ENCODE measurements at regions not wholly inside any gene's neighbourhood (a gene's known extent, or its start where the extent isn't known, plus 50 kb on each side); places are given as distances from the start of the nearest gene placed in this dataset.

- no peak for ATAC-seq
- DNase-seq (ENCODE audit: low read depth, low spot score): no peak
- CTCF ChIA-PET: no interaction called here
- POLR2A ChIA-PET: interaction anchor here (0.5 kb wide), 1 partner anchor 30 kb away, joined by 6 read pairs; no protein-coding TSS in a partner anchor
- Histone ChIP-seq H3K27me3 (replicated peaks in 1 of 2; ENCODE audit: control insufficient read depth in 2 of 2, insufficient read depth in 2 of 2, low read length in 1 of 2) (no peaks in the 10 kb centered on the region; a peak in 2 of 4 replicates), H4K20me1 (ENCODE audit: control insufficient read depth, insufficient read depth) (no peaks in the 10 kb centered on the region), H3K9me3 (replicated peaks; ENCODE audit: control insufficient read depth, insufficient read depth, low read length) (no peaks in the 10 kb centered on the region), H2AFZ (ENCODE audit: control insufficient read depth, low read depth, low read length) (no peak overlapping the region), H3K4me2 (ENCODE audit: control insufficient read depth, insufficient read depth) (no peak overlapping the region), H3K4me3 (no peak overlapping the region), H3K27ac (ENCODE audit: control insufficient read depth, insufficient read depth) (no peak overlapping the region), H3K9ac (ENCODE audit: control insufficient read depth, insufficient read depth, low read length) (no peak overlapping the region), H3K4me1 (ENCODE audit: control insufficient read depth, insufficient read depth, low read length) (no peaks in the 10 kb centered on the region), H3K79me2 (ENCODE audit: control insufficient read depth, insufficient read depth, low read length) (no peaks in the 10 kb centered on the region), H3K36me3 (ENCODE audit: control insufficient read depth in 2 of 2, insufficient read depth in 2 of 2, low read length in 1 of 2) (no peaks in the 10 kb centered on the region)
- SMC1A ChIA-PET (ENCODE audit: uncharacterized antibody, unreplicated experiment): no interaction called here
- in situ Hi-C loops (cut with MboI) (no loop called here), intact Hi-C loops (cut with micrococcal nuclease; ENCODE audit: unreplicated experiment) (no loop called here)
- RAD21 ChIA-PET (ENCODE audit: unreplicated experiment): no interaction called here
- WGBS (ENCODE audit: insufficient coverage, insufficient replicate concordance, low lambda C conversion rate, missing lambda C conversion rate): 34% methylated on average over 22 of the region's 22 CpGs
- no peak for FAIRE-seq
- no peak for TF ChIP-seq IKZF2 (IDR thresholded peaks at IDR 0.05)
- no TSS peak for BruUV-seq (replicated peaks)
Measured at GRCh38 chr2:240213476-240214421, 73.3 kb upstream of the OTOS start.

- no peak overlapping the region for H2AFZ ChIP-seq (ENCODE audit: control insufficient read depth, low read depth, low read length)
- H4K20me1 ChIP-seq (ENCODE audit: control insufficient read depth, insufficient read depth): no peaks in the 10 kb centered on the region
- no peaks in the 10 kb centered on the region for H3K9me3 ChIP-seq (replicated peaks; ENCODE audit: control insufficient read depth, insufficient read depth, low read length)
- H3K79me2 ChIP-seq (ENCODE audit: control insufficient read depth, insufficient read depth, low read length): no peaks in the 10 kb centered on the region
- no peaks in the 10 kb centered on the region for H3K4me1 ChIP-seq (ENCODE audit: control insufficient read depth, insufficient read depth, low read length)
- intact Hi-C loops (cut with micrococcal nuclease; ENCODE audit: unreplicated experiment): no loop called here
- H3K27ac ChIP-seq (ENCODE audit: control insufficient read depth, insufficient read depth): no peak overlapping the region
- no peak overlapping the region for H3K9ac ChIP-seq (ENCODE audit: control insufficient read depth, insufficient read depth, low read length)
- no peak overlapping the region for H3K4me2 ChIP-seq (ENCODE audit: control insufficient read depth, insufficient read depth)
- no peak overlapping the region for H3K4me3 ChIP-seq
- DNase-seq (ENCODE audit: low read depth, low spot score) (no peak), ATAC-seq (no peak), FAIRE-seq (no peak)
- no peaks in the 10 kb centered on the region; a peak in 1 of 4 replicates for H3K27me3 ChIP-seq (replicated peaks in 1 of 2; ENCODE audit: control insufficient read depth in 2 of 2, insufficient read depth in 2 of 2, low read length in 1 of 2)
- no TSS peak for BruUV-seq (replicated peaks)
- POLR2A ChIA-PET: no interaction called here
- no peaks in the 10 kb centered on the region for H3K36me3 ChIP-seq (ENCODE audit: control insufficient read depth in 2 of 2, insufficient read depth in 2 of 2, low read length in 1 of 2)
- in situ Hi-C loops (cut with MboI): no loop called here
- RAD21 ChIA-PET (ENCODE audit: unreplicated experiment): no interaction called here
- 24% methylated on average over 25 of the region's 25 CpGs for WGBS (ENCODE audit: insufficient coverage, insufficient replicate concordance, low lambda C conversion rate, missing lambda C conversion rate)
- SMC1A ChIA-PET (ENCODE audit: uncharacterized antibody, unreplicated experiment): no interaction called here
- CTCF ChIA-PET: no interaction called here
- no peak for TF ChIP-seq PML (IDR thresholded peaks at IDR 0.05; ENCODE audit: low read length)
- no peak for TF ChIP-seq PBX3 (IDR thresholded peaks at IDR 0.05; ENCODE audit: insufficient replicate concordance, low read depth, low read length)
- TF ChIP-seq POLR2A (IDR thresholded peaks at IDR 0.05; ENCODE audit: low read depth, low read length): no peak
- no peak for TF ChIP-seq CREM (IDR thresholded peaks at IDR 0.05; ENCODE audit: low read depth)
- no peak for TF ChIP-seq HSF1 (IDR thresholded peaks at IDR 0.05; ENCODE audit: low read depth, low read length)
- no peak for TF ChIP-seq BMI1 (IDR thresholded peaks at IDR 0.05; ENCODE audit: borderline replicate concordance)
- TF ChIP-seq ASH2L (IDR thresholded peaks at IDR 0.05; ENCODE audit: borderline replicate concordance, low read depth): no peak
- no peak for TF ChIP-seq SMAD1 (IDR thresholded peaks at IDR 0.05; ENCODE audit: low read depth, partially characterized antibody)
- TF ChIP-seq MTA3 (IDR thresholded peaks at IDR 0.05; ENCODE audit: borderline replicate concordance, low read length): no peak
- no peak for TF ChIP-seq MLLT1 (IDR thresholded peaks at IDR 0.05)
Measured at GRCh38 chr2:240214790-240215675, 74.6 kb upstream of the OTOS start.

Data from GM12878 (cell line).